GM12873 (cell line): ENCODE measurements at regions not wholly inside any gene's neighbourhood (a gene's known extent, or its start where the extent isn't known, plus 50 kb on each side); places are given as distances from the start of the nearest gene placed in this dataset.

Experiments
- TF ChIP-seq, protein P1 (sequence below): IDR thresholded peaks from 2 replicates; pipeline ENCODE4 v1.5.1; 2012; ENCODE audit warnings: low read depth, mild to moderate bottlenecking, moderate library complexity, low read length, control low read depth; ENCODE audit not compliant: insufficient read depth; ENCODE audit errors: missing control alignments

DNA sequence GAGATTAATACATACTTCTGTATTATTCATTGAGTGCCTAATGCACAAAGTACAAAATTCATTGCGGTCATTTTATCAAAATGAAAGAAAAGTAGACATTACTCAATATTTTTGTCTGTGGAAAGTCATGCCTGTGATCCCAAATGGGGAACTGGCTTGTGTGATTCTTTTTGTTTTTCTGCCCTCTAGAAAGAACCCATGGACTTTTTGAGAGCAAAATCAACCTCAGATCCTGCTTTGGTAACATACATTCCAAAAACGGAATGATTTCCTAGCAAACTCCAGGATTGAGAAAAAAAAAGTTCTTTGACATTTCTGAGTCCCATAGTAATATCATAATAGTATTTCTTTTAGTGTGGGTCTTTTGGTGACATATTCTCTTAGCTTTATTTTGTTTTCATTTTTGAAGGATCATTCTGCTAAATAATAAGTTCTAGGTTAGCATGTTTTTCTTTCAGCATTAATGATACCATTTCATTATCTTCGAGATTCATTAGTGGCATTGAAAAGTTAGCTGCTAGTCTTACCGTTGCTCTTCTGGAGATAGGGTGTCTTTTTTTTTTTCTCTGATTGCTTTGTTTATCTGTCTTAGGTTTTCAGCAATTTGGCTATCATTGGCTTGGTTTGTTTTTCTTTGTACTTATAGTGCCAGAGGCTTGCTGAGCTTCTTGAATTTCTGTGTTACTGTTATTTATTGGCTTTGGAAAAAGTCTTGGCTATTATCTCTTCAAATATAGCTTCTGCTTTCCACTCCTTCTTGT, 102.4 kb upstream of the CSNK1A1L start:
- TF ChIP-seq, protein P1, sequence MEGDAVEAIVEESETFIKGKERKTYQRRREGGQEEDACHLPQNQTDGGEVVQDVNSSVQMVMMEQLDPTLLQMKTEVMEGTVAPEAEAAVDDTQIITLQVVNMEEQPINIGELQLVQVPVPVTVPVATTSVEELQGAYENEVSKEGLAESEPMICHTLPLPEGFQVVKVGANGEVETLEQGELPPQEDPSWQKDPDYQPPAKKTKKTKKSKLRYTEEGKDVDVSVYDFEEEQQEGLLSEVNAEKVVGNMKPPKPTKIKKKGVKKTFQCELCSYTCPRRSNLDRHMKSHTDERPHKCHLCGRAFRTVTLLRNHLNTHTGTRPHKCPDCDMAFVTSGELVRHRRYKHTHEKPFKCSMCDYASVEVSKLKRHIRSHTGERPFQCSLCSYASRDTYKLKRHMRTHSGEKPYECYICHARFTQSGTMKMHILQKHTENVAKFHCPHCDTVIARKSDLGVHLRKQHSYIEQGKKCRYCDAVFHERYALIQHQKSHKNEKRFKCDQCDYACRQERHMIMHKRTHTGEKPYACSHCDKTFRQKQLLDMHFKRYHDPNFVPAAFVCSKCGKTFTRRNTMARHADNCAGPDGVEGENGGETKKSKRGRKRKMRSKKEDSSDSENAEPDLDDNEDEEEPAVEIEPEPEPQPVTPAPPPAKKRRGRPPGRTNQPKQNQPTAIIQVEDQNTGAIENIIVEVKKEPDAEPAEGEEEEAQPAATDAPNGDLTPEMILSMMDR = no peak

DNA sequence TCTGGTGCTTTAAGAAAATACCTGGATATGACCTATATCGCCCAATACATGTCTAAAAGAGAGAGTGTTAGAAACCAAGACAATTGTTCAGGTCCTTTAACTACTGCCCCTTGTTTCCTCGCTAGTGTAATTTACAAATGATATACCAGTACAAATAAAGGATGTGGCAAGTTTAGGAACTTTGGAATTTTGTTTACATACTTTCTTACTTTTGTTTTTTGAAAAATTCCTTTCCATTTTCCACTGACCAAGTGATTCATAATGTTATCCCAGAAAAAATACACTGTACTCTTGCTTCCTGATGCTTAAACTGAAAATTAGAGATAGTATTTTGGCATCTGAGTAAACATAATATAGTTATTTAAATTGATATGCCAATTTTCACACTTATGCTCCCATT, 96.8 kb upstream of the CSNK1A1L start:
- TF ChIP-seq, protein P1 = no peak

DNA sequence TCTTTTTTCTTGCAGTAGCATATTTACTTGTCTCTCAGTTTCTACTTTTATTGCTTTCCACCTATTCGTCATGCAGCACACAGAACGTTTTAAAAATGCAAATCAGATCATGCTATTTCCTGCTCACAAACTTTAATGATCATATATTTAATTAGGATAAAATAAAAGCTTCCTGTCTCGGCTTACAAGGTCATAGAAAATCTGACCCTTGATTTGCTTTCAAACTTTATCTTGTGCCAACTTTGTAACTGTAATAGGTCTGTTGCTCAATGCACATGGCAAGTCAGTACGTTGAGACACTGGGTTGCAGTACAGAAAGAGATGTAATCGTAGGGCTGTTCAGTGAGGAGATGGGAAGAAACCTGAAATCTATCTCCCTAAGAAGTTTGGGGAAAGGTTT, 95.6 kb upstream of the CSNK1A1L start:
- TF ChIP-seq, protein P1 = no peak

DNA sequence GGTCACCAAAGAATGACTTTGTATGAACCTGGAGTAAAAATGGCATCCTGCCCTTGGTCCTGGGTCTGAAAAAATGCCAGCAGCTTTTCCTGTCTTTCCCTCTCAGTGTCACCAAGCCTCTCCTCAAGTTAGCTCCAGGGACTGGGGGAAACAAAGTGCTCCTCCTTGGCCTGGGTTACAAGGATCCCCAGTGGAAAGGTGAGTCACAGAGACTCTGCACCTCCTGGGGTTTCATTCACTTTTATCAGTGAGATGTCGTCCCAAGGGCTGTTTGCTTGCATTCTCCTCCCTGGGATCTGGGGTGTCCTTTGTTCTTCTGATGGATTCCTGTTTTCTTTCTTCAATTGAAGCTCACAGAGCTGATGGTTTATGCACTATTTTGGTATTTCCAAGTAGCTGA, 93.2 kb upstream of the CSNK1A1L start:
- TF ChIP-seq, protein P1 = no peak

DNA sequence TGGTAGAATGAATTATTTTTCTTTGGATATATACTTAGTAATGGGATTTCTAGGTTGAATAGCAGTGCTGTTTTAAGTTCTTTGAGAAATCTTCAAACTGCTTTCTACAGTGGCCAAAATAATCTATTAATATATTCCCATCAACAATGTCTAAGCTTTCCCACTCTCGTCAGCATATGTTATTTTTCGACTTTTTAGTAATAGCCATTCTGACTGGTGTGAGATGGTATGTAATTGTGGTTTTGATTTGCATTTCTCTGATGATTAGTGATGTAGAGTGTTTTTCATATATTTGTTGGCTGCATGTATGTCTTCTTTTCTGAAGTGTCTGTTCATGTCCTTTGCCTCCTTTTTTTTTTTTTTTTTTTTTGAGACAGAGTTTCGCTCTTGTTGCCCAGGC, 90.2 kb upstream of the CSNK1A1L start:
- TF ChIP-seq, protein P1 = no peak

DNA sequence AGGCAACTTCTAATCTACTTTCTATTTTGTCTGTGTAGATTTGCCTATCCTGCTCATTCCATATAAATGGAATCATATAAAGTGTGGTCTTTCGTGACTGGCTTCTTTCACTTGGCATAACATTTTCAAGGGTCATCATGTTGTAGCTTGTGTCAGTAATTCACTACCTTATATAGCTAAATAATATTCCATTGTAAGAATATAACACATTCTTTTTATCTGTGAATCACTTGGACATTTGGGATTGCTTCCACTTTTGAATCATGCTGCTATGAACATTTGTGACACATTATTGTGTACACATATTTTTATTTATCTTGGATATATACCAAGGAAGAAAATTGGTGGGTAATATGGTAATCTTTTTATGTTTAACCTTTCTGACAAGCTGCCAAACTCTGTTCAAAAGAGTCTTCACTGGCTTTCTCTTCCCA, 89.0 kb upstream of the CSNK1A1L start:
- TF ChIP-seq, protein P1 = no peak

DNA sequence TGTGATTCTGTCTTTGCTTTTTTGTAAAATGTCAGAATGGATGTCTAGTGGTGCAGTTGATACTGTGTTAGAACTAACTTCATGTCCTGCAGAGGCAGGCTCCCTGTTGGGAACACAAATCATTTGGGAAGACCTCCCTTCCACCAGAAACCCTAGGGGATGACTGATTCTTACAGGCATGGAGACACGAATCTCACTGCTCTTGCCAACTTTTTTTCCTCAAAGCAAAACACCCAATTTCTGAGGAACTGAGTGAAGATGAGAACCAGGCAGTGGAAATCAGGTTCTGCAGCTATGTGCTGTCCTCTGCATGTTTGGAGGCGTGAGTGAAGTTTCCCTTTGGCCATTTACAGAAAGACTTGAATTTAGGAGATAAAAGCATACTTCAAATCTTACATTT, 87.5 kb upstream of the CSNK1A1L start:
- TF ChIP-seq, protein P1 = no peak

DNA sequence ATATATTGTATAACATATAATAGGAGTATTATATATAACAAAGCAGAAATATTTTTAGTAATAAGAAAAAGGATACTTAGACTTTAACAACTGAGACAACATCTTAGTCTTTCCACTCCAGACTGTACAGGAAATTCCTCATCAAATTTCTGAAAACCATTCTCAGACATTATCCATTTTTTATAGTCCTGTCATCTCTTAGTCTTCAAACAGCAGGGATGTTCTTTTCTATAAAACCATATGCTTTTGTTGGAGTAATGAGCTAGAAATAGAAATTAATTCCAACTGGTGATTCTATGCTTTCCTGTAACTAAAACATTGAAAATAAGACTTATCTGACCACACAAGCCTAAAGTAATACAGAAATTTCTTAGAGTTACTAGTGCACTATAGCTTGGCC, 82.2 kb upstream of the CSNK1A1L start:
- TF ChIP-seq, protein P1 = no peak
